ENCODE measurements at regions not wholly inside any gene's neighbourhood (a gene's known extent, or its start where the extent isn't known, plus 50 kb on each side); places are given as distances from the start of the nearest gene placed in this dataset.
A peak's percentile ranks its signal among the peaks of the same experiment; 100 is the strongest.
"Not testable (repeated sequence)": the region's sequence is repeated elsewhere in the genome, so short reads cannot be mapped to it uniquely, and the experiment has no call there.

DNA sequence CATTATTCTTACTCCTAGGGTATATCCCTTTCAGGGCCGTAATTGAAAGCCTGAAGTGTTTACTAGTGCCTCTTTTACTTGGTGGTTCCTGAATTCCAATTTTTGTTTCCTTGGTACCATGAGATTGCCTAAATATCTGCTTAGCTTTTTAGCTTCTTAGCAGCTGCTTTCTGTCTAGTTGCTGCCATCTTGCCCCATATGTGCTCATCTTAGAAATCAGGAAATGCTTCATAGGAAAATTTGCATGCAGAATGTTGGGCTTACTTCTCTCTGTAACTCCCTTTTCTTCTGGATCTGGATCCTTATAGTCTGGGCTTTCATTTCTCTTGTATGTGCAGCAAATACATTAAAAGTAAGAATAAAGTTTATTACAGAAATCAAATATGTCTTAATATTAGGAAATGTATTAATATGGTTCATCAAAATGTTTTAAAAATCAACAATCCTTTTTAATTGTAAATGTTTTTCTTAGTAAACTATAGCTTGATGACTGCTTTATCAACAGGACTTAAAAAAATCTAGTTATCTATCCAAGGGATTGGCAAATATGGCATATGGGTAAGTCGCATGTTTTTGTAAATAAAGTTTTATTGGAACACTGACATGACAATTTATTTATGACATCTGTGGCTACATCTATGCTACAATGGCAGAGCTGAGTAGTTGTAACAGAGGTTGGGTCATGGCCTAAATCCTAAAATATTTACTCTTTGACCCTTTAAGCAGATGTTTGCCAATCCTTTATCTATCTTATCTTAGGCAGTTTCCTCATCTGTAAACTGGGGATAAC lies 73.5 kb upstream of the CDK6 start:
- no peak for DNase-seq

DNA sequence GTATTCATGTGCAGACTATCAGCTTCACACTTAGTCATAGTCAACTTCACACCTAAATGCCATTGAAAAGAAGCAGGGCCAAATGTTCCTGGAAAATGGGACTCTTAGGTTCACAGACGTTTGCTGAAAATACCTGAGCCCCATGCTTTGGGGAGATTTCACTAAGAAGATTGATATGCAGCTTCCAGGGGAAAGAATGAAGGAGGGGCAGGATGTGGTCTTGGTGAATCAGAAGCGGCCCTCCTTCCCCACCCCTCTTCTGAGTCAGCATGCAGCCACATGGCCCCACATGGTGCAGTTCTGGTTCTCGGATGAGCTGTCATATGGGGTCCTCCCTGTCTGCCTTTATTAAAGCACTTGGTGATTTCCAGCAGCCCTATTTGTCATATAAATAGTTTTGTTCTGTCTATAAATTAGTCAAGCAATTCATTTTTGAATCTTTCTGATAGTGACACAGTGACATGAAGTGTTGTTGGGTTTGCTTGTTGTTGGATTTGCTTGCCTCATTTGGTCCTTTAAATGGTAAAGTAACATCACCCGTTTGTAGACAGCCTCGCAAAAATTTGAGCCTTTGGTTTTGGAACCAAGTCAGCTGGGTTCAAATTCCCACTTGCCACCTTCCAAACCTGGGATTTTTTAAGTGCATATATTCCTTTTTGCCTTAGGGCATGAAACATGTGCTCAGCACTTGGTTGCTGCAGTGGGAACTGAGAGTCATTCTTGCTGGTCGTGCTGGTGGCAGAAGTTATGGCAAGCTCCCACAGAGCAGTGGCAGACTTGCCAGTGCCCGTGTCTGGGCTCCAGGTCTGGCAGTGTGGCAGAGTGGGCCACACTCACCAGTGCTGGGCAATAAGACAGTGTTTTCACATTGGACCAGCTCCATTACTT lies 68.1 kb upstream of the CDK6 start:
- DNase-seq, result peak; percentile 84 to 90

DNA sequence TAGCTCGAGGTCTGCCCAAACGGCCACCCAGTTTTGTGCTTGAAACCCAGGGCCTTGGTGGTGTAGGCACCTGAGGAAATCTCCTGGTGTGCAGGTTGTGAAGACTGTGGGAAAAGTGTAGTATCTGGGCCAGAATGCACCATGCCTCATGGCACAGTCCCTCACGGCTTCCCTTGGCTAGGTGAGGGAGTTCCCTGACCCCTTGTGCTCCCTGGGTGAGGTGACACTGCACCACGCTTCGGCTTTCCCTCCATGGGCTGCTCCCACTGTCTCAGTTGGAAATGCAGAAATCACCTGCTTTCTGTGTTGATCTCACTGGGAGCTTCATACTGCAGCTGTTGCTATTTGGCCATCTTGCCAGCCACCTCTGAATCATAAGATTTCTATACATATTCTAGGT lies 62.4 kb upstream of the CDK6 start:
- no peak for DNase-seq

DNA sequence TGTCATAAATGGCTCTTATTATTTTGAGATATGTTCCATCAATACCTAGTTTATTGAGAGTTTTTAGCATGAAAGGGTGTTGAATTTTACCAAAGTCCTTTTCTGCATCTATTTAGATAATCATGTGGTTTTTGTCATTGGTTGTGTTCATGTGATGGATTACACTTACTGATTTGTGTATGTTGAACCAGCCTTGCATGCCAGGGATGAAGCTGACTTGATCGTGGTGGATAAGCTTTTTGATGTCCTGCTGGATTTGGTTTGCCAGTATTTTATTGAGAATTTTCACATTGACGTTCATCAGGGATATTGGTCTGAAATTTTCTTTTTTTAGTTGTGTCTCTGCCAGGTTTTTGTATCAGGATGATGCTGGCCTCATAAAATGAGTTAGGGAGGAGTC lies 58.5 kb upstream of the CDK6 start:
- DNase-seq, result not testable (repeated sequence)

DNA sequence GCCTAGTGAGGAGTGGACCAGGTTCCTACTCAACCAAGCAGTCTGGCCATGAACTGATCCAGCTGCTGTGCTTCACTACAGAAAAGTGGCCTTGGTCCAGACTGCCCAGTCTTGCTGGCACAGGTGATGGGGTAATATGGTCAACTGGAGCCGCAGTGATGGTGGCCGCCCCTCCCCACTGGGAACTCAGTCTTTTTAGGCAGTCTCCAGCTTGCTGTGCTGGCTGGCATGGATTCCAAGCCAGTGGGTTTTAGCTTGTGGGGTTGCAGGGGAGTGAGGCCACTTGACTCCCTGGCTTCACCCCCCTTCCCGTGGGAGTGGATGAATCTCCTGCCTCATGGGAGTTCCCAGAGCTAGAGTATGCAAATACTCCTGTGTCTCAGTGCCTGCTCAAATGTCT lies 52.7 kb upstream of the CDK6 start:
- no peak for DNase-seq

All from activated CD4-positive, alpha-beta T cell treated with anti-CD3 and anti-CD28 coated beads, Interleukin-2, amount 50 U/mL, for 48 hours (primary cell).